Keratinocyte (primary cell): ENCODE measurements at regions not wholly inside any gene's neighbourhood (a gene's known extent, or its start where the extent isn't known, plus 50 kb on each side); places are given as distances from the start of the nearest gene placed in this dataset.

Source experiments
- EZH2 ChIP-seq: IDR thresholded peaks from one replicate; pipeline ENCODE4 v1.6.1; 2012; ENCODE audit warnings: inconsistent platforms, mild to moderate bottlenecking, low read length, moderate library complexity
- TF ChIP-seq, protein P1 (sequence below), 3 experiments: IDR thresholded peaks in 1 of 3; conservative IDR thresholded peaks in 1 of 3; optimal IDR thresholded peaks in 1 of 3; 2 replicates in 2 of 3; 3 replicates in 1 of 3; pipeline versions ENCODE3 to v1.5.1; 2011; ENCODE audit warnings: low read length in 3 of 3, mild to moderate bottlenecking in 3 of 3, moderate library complexity in 2 of 3, control low read depth in 1 of 3, inconsistent platforms in 1 of 3; ENCODE audit not compliant: insufficient read depth in 2 of 3; ENCODE audit errors: extremely low read depth in 1 of 3

- TF ChIP-seq, protein P1, sequence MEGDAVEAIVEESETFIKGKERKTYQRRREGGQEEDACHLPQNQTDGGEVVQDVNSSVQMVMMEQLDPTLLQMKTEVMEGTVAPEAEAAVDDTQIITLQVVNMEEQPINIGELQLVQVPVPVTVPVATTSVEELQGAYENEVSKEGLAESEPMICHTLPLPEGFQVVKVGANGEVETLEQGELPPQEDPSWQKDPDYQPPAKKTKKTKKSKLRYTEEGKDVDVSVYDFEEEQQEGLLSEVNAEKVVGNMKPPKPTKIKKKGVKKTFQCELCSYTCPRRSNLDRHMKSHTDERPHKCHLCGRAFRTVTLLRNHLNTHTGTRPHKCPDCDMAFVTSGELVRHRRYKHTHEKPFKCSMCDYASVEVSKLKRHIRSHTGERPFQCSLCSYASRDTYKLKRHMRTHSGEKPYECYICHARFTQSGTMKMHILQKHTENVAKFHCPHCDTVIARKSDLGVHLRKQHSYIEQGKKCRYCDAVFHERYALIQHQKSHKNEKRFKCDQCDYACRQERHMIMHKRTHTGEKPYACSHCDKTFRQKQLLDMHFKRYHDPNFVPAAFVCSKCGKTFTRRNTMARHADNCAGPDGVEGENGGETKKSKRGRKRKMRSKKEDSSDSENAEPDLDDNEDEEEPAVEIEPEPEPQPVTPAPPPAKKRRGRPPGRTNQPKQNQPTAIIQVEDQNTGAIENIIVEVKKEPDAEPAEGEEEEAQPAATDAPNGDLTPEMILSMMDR (optimal IDR thresholded peaks at IDR 0.05 in 1 of 3, IDR thresholded peaks at IDR 0.05 in 1 of 3, conservative IDR thresholded peaks at IDR 0.05 in 1 of 3; ENCODE audit: extremely low read depth in 1 of 3, insufficient read depth in 2 of 3, low read length in 3 of 3), result peak; percentile 52 to 71 (median 65)
- no peak for TF ChIP-seq EZH2
These were observed 273.3 kb upstream of the TCF4 start for GRCh38 chr18:55861266-55861665.
